OCI-LY3 (cell line): ENCODE measurements at regions not wholly inside any gene's neighbourhood (a gene's known extent, or its start where the extent isn't known, plus 50 kb on each side); places are given as distances from the start of the nearest gene placed in this dataset.

ENCODE experiments used
- EZH2phosphoT487 ChIP-seq: fragments of 200-600 bp; shearing (Covaris generic); IDR thresholded peaks from 2 replicates; pipeline ENCODE4 v1.6.1; 2018; ENCODE audit warnings: antibody characterized with exemption, mixed run types, low read depth
- TF ChIP-seq, protein P1 (sequence below): fragments of 200-600, 300-600 bp; sonication (generic); IDR thresholded peaks from 2 replicates; pipeline ENCODE4 v1.5.1; 2014; ENCODE audit warnings: antibody characterized with exemption, low read length, low read depth

DNA sequence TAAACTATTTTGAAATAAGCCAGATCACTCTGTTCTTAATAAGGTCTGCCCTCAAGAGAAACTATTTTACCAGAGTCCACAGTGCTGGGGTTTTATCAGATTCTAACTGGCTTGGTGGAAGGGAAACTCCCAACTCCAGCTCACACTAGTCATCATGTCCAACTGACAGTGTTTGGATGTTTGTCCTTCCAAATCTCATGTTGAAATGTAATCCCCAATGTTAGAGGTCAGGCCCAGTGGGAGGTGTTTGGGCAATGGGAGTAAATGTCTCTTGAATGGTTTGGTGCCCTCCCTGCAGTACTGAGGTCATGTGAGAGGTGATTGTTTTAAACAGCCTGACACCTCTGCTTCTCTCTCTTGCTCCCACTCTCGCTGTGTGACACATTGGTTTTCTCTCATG lies 1301.0 kb upstream of the CDH8 start:
- TF ChIP-seq, protein P1, sequence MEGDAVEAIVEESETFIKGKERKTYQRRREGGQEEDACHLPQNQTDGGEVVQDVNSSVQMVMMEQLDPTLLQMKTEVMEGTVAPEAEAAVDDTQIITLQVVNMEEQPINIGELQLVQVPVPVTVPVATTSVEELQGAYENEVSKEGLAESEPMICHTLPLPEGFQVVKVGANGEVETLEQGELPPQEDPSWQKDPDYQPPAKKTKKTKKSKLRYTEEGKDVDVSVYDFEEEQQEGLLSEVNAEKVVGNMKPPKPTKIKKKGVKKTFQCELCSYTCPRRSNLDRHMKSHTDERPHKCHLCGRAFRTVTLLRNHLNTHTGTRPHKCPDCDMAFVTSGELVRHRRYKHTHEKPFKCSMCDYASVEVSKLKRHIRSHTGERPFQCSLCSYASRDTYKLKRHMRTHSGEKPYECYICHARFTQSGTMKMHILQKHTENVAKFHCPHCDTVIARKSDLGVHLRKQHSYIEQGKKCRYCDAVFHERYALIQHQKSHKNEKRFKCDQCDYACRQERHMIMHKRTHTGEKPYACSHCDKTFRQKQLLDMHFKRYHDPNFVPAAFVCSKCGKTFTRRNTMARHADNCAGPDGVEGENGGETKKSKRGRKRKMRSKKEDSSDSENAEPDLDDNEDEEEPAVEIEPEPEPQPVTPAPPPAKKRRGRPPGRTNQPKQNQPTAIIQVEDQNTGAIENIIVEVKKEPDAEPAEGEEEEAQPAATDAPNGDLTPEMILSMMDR: no peak
- TF ChIP-seq EZH2phosphoT487: no peak
